Stimulated activated CD4-positive, alpha-beta T cell treated with anti-CD3 and anti-CD28 coated beads, Interleukin-15, amount 100 ng/mL, for 24 hours (primary cell): ENCODE measurements at regions not wholly inside any gene's neighbourhood (a gene's known extent, or its start where the extent isn't known, plus 50 kb on each side); places are given as distances from the start of the nearest gene placed in this dataset.

Source experiments
- DNase-seq: peaks from one replicate; pipeline ENCODE4 v3.0.0-alpha.2; 2020

DNA sequence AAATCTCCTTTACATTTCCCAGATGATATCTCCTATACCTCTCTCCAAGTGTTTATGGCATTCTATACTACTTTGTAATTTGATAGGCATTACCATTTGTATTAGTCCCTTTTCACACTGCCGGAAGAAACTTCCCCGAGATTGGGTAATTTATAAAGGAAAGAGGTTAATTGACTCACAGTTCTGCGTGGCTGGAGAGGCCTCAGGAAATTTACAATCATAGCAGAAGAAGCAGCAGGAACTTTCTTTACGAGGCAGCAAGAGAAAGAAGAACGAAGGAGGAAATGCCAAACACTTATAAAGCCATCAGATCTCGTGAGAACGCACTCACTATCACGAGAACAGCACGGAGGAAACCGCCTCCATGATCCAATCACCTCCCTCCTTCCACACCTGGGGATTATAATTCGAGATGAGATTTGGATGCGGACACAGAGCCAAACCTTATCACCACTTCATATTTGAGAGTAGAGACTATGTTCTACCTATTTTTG is 1194.6 kb downstream of the SORCS1 start:
- DNase-seq = no peak

DNA sequence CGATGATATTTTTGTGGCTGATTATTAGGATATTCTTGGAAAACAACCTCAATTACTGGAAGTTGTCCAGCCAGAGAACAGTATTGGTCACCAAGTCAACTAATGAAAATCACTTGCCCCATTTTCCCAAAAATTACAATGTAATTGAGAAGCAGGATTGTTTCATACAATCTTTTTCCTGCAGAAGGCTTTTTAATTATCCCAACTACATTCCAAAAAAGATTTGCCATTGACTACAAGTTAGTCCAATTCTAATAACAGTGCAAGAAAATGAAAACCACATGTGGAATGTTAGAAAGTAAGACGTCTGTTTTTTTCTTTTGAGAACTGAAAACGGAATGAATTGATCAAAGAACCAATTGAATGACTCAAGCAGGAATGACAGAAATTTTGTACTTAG is 1195.8 kb downstream of the SORCS1 start:
- no peak for DNase-seq

DNA sequence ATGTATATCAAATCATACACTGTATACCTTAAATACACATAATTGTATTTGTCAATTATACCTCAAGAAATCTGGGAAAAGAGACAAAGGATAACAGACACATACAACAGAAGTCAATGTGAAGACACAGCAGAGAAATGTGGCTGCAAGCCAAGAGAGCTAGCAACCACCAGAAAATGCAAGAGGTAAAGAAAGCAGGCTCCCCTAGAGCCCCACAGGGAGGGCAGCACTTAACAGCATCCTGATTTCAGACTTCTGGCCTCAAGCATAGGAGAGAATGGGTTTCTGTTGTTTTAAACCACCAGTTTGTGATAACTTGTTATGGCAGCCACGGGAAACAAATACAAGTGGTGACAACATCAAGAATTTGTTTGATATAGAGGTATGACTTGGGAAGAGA is 1197.2 kb downstream of the SORCS1 start:
- no peak for DNase-seq

DNA sequence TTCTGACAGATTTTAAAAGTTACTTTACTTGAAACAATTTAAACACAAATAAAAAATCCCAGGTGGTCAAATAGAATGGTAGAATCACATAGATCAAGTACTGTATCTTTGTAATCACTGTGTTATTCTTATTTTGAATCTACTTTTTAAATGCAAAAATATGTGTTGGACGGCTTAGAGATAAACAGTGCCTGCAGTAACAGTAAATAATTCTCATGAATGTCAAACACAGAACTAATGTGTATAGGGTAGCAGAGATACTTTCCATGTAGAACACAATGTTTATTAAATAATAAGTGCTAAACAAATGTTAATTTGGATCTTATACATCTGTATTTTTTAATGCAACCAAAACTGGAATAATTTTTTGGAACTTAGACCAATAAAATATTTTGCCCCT is 1199.4 kb downstream of the SORCS1 start:
- DNase-seq = no peak

DNA sequence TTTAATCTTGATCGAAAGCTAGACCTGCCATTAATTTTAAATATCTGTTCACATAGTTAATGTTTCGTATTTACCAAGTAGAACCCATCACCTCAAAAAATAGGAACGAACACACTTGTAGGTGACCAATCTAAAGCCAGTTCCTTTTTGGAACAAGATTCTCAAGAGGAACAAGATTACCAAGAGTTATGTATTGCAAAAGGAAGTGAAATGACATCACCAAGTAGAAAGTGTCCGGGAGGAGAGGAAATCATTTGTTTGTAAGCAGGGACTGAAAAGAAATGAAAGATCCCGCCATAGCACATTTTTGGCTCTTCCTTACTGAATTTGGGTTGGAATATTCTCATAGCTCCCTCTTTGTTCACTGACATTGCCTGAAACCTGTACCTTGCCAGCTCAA is 1200.5 kb downstream of the SORCS1 start:
- DNase-seq = no peak

DNA sequence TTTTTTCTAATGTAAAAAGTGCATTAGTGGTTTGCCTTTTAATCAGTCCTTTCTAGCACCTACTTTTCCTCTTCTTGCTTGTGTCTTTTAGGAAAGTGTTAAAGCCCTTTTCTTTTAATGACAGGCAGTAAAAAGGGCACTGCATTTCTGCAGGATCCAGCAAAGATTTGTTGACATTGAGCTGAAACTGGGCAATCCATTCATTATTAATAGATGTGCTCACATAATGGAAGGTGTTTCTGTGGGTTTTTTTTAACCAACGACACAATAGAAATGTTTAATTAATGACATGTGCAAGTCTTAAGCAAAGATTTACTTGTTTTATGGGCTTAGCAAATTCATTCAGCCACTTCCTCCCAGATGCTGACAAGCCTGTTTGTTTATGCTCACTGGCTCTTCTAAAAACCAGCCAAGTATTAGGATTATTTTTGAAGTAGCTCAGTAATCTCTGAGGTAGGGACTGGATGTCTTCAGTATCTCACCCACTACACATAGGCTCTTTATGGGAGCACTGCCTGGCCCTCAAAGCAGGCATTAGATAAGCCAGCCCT is 1201.1 kb downstream of the SORCS1 start:
- DNase-seq = no peak

DNA sequence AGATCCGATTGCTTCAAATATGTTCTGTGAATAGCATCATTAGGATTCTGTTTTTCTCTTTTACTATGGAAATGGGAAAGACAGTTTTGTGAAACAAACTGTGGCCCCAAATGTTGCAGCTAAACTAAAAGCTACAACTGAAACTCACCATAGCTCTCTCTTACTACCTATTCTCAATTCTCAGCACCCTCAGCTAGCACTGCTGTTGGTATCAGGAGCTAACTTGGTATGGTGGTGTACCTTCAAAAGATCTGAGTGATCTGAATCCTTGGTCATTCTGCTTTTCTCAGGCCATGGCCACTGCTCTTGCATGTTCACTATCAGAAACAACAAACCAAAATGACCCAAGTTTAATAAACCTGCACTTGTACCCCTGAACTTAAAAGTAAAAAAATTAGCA is 1208.0 kb downstream of the SORCS1 start:
- DNase-seq = no peak

DNA sequence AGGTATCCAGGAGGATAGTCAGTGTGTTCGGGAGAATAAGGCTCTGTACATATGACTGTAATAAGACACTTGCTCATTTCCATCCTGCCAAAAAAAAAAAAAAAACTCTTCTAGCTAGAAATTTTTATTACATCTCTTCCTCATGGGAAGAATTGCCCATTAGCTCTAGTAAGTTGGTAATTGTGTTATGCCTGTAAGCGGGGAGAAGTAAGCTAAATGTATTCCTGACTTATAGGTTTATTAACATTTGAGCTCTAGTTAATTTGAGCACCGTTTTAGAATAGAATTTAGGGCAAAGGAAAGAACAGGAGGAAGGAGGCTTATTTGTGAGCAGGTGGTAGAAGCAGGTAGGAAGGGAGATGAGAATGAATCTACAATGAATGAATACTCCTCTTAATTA is 1210.6 kb downstream of the SORCS1 start:
- no peak for DNase-seq

DNA sequence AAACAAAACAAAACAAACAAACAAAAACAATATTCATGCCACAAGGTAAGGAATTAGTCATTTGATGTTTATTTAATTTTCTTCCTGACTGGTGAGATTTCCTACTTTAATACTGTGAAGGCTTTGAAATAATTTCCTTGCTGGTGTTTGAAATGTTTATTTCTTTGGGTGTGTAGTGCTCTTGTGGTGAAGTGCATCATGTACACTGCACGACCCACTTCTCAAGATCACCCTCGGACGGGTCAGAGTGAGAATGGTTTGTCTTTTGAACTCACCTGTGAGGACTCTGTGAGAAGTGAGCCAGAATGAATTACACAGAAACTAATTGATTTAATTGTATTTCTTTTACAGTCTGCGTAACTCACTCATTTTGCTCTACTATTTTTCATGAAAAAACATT is 1211.5 kb downstream of the SORCS1 start:
- DNase-seq = no peak

DNA sequence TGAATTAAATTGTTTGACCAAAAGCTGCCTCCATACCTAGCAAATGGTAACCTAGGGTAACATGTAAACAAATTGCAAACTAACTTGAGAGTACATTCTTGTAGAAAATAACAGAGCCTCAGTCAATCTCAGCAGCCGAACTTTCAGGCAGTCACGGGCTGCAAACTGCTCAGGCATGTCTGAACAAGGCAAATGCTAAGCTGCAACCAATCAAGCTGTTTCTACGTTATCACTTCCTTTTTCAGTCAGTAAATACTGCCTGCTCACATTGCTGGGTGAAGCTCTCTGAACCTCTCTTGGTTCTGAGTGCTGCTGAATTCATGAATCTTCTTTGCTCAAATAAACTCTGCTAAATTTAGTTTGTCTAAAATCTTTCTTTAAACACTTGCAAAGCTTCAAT is 1212.4 kb downstream of the SORCS1 start:
- no peak for DNase-seq

DNA sequence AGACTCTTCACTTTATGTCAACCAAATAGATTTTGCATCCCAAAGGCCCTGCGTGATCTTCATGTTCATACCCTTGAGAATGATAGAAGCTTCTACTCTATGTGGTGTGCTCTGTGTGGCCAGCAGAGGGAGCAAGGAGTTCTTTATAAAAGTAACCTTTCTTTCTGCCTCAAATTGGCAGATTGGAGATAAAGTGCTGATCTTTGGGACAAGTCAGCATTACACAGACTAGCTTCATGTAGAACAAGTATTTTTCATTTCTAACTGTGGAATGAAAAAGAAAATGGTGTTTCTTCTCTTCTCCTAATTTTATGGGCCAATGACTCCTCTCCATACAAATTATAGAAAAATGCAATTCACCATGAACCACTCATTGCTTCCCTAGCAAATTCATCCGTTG is 1214.1 kb downstream of the SORCS1 start:
- peak; percentile 43 for DNase-seq

DNA sequence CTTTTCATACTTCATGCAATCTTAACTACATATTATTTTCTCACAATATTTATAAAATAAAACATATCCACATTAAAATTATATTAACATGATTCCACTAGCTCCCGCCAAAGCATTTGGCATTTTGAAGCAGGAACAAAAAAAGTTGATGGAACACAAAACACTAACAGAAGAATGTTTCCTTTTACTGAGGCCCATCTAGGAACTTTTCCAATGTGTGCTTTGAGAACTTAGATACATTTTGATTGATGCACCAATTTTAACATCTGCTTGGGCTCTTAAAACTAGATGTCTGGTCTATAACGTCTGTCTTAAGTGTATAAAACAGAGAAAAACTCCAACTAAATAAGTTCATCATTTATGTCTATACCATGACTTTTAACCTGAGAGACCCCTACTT is 1214.8 kb downstream of the SORCS1 start:
- no peak for DNase-seq

DNA sequence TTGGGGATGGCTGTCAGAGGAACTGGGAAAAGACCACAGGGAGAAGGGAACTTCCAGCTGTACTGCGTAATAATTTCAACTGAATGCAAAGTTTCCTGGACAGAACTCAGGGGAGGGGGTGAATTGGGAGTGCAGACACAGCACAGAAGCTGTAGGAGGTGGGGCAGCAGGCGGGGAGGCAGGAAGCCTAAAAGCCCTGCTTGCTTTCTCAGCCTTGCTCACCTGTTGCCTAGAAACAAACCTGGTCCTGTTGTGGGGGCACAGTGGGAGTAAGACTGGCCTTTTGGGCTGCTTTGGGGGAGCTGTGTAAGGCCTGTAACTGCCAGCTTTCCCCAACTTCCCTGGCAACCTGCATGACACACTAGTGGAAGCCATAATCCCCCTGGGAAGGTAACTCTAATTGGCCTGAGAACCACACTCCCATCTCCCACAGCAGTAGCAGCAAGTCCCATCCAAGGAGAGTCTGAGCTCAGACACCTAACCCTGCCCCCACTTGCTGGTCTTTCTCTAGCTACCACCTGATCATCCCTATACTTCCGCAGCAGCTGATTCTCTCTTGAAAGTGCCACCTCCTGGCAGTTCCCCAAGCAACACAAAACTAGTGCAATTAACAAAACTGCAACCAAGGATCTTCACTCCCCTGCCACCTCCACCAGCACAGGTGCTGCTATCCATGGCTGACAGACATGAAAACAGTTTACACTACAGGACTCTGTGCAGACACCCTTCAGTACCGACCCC is 1239.3 kb downstream of the SORCS1 start:
- DNase-seq = no peak

DNA sequence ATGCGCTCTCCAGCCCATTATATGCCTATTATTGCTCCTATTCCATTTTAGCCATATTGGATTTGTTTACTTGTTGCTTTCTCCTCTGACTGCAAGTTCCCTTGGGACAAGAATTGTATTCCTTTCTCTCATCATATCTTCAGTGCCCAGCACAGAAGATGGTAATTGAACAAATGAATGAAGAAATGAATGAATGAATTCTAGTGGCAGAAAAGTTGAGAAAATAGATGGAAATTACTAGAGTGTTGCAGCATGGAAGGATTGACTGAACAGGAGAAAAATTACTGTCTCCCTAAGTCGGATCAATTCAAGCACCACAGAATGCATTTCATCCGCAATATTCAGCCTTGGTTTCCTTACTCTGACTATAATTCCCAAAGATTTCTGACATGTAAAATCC is 1243.2 kb downstream of the SORCS1 start:
- no peak for DNase-seq

DNA sequence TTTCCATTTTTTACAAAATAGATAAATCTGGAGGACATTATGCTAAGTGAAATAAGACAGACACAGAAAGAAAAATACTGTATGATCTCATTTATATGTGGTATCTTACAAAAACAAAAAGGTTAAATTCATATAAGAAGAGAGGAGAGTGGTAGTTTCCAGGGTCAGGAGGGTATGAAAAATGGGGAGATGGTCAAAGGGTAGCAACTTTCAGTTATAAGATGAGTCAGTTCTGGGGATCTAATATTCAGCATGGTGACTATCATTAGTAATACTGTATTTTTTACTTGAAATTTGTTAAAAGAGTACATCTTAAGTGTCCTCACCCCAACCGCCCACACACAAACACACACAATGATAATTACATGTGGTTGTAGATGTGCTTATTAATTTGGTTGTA is 1250.1 kb downstream of the SORCS1 start:
- no peak for DNase-seq

DNA sequence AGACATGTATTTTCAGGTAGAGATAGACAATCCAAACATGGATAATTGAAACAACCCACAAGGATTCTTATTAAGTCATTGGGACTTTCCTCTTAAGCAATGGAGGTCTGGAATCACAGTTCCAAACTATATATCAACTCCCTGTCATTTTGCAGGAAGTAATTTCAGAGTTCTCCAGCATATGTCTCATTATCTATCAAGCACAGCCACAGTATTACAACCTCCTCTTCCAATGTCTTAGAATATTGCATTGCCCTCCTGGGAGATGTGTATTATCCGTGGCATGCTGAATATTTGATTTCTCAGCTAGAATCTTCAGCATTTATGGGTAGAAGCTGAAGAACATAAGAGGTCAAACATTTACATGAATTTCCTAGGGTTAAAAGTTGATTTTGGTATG is 1255.8 kb downstream of the SORCS1 start:
- no peak for DNase-seq

DNA sequence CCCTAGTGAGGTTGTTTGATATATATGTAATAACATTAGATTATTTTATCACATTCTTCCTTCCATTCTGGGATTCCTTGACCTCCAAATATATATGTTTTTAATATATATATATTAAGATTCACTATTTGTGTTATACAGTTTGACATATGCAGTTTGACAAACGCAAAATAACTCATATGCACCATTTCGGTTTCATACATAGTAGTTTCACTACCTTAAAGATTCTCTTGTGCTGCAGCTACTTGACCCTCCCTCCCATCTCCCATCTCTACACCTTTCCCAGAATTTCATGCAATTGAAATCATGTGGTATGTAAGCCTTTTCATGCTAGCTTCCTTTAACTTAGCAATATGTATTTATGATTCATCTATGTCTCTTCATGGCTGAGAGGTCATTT is 1244.4 kb downstream of the SORCS3 start:
- DNase-seq = no peak

DNA sequence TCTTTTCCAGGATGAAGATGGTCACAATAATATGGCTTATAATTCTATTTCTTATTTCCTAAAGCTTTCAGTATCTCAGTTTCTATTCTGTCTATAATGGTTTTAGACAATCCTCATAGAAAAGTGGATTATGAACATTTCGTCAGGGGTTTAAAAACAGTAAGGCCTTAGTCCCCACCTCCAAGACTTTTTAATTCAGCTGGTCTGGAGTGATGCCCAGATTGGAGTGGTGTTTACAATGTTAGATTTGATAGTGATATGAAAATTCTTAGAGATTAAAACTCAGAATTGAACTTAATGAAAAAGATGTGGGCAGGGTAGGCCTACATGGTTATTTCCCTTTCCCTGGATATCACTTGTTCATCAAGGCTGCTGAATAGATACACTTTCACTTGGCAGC is 1238.3 kb downstream of the SORCS3 start:
- no peak for DNase-seq

DNA sequence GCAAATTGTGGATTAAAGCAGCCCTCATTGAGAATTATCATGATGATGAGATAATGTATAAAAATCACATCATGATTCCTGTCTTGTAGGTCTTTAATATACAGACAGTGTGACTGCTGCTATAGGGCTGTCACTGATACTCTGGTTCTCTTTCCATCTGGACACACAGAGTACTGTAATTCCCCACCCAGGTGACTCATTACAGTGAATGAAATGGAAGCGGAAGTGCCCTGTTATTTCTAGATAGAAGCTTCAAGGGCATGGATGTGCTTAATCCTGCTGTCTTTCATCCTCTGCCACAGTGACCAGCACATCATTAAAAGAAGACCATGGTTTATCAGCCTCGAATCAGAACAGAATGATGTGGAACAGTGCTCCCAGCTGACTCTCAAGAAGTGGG is 1234.0 kb downstream of the SORCS3 start:
- DNase-seq = no peak

DNA sequence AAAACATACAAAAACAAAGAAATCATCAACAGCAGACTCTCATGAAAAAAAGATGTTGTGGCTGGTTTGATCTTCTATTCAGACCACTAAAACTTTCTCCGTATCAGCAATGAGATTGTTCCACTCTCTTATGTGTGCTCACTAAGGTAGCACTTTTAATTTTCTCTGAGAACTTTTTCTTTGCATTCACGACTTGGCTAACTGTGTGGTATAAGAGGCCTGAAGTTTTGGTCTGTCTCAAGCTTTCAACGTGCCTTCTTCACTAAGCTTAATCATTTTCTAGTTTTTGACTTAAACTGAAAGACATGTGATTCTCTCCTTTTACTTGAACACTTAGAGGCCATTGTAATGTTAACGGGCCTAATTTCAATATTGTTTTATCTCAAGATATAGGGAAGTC is 1231.6 kb downstream of the SORCS3 start:
- DNase-seq = no peak

DNA sequence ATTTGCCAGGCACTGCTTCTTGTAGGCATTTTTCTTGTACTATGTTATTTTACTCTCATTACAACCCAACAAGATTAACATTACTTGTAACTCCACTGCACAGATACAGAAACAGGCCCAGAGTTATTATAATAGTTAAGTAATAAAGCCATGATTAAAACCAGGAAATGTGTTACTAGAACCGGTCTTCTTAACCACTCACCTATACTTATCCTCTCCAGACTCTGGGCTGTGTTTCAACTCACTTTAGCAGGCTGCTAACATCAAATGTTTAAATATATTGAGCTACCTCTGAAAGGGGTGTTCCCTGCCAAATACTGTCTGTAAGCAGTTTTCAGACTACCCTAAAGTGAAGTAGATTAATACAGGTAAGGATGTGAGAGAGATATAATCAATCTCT is 1227.8 kb downstream of the SORCS3 start:
- DNase-seq = no peak

DNA sequence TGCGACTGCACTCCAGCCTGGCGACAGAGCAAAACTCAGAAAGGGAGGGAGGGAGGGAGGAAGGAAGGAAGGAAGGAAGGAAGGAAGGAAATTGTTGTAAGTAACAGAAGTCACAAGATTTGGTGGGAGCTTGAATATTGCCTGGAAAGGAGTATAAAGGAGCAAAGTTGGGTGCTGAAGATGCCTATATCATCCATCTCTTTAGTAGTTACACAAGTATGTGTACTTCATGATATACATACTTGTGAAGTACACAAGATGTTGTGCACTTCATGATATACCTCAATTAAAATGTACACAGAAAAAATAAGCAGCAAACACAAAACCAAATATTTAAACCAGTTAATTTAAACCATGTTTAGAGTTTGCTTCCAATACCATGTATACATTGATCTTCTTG is 1223.8 kb downstream of the SORCS3 start:
- no peak for DNase-seq

DNA sequence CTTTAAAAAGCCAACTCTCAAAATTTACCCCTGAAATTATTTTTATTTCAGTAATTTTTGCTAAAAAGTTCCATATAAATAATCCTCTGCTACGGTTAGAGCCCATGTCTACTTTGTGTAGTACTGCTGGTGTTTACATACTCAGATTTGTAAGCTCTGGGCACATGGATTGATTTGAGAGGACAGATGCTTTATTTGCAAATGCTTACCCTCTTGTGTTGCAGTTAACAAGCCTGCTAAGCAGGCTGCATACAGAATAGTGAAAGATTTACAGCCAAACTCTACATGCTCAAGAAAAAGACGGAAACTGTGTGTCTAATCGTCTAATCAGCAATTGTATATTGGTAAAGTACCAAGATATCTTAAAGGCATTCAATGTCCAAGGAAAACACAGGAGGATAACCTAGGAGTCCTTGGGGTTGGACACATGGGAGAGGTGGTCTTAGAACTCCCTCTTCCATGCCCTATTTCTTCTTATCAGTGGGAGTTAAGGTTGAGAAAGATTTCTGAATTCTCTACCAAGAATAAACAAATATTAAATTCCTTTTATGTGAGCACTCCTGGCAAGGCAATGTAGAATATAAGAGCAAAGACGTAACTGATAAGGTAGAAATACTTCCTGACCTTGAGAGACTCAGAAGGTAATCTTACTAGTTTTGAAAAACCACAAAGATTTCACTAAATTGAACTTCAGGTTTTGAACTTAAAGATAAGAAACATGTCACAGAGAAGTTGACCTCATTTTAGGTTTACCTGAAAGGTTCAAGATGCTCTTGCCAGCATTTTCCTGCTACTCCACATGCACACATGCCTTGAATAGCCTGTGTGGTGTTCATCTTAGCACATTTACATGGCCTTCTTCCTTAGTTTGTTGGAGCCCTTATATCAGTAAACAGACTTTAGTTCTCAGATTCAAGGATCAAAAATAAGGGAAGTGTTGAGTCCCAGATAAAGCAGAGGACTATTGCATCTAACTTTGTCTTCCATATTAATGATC is 1216.5 kb downstream of the SORCS3 start:
- no peak for DNase-seq

DNA sequence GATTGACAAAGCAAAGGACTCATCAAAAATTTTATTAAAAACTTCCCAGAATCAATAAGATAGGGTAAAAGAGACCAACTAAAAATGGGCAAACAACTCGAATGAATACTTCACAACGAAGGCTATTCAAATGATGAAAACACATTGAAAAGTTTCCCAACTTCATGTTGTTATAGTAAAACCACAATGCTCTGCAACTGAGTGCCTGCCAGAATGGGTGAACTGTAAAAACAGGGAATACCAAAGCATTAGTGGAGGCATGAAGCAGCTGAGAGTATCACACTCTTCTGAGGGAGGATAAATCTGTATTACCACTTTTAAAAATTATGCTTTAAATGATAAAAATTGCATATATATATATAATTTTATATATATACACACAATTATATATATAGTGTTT is 1214.7 kb downstream of the SORCS3 start:
- DNase-seq = no peak
